NOMO-1 treated with dmso at 0.1 percent for 144 hours (cell line): ENCODE measurements at regions not wholly inside any gene's neighbourhood (a gene's known extent, or its start where the extent isn't known, plus 50 kb on each side); places are given as distances from the start of the nearest gene placed in this dataset.
A peak's percentile ranks its signal among the peaks of the same experiment; 100 is the strongest.

ENCODE experiments used
- DNase-seq: peaks from one replicate; lab custom pipeline; 2025; ENCODE audit not compliant: unreplicated experiment; lab: John Stamatoyannopoulos, UW

DNA sequence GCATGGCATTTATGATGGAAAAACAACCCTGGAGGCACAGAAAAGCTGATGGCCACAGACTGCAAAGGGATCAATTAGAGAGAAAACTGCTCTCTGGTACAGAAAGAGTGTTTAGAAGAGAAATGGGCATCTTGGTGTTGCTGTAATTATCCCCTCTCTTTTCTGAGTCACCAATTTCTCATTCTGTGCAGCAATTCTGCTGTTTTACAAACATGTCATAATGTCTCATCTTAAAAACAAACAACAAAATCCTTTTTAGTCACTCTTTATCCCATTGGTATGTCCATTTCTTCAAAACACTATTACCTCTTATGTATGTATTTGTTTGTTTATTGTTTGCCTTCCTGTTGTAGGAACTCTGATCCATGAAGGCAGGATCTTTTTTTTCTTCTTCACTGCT, 73.9 kb upstream of the HK2 start:
- DNase-seq: no peak

DNA sequence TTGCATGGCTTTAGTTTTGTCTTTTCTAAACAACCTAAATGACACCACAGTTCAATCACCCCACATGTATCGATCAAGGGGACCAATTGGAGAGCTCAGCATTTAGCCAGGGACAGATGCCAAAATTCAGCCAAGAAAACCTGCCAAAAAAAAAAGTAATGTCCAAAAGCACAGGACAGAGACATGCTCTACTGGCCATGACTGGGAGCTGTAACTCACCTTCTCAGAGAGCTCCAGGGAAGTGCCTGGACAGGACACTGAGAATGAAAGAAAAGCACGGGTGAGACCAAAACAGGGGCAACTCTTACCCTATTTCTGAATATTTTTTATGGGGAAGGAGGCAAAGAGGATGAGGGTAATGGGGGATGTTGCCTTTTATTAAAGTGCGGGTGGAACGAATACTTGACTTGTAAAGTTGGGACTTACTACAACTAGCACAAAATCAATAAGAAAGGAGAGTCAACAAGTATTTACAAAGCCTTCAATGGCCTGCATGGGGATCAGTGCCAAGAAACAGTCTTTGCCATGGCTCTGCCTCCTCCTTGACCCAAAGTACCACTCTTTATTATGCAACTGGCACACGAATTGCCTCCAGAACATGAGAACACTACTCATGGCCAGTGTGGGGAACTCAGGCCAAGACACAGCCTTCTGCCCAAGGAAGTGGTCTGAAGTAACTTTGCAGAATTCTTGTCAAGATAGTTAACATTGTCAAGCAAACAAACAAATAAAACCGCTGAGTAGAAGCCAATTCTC, 72.9 kb upstream of the HK2 start:
- no peak for DNase-seq

DNA sequence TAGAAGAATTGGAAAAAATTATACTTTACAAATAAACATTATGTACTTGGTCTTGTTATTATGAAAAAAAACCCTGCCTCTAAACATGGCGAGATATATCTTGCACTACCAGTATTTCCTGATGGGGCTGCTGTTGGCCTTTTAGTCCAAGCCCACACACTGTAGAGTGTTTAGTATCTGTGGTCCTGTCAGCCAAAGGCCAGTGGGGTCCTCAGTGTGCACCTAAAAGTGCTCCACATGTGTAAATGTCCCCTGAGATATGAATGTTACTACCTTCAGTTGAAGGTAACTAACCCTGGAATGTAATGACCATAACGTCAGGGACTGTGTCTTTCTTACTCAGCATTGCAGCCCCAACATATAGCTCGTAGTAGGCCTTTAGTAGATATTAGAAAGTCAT, 71.1 kb upstream of the HK2 start:
- no peak for DNase-seq

DNA sequence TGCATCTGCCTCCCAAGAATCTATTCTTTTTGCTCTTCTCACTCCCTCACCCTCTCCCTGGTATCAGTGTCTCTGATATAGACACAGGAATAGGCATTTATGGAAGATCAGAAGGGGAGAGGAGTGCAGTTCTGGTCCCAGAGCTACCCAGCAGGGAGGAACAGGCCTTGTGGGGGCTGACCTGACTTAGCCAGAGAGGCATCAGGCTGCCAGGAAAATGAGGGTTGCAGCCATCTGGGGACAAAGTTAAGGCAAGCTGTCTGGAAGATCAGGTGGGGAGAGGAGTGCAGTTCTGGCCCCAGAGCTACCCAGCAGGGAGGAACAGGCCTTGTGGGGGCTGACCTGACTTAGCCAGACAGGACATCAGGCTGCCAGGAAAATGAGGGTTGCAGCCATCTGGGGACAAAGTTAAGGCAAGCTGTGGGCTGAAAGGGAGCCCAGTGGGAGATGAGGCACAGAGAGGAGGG, 69.9 kb upstream of the HK2 start:
- DNase-seq: no peak

DNA sequence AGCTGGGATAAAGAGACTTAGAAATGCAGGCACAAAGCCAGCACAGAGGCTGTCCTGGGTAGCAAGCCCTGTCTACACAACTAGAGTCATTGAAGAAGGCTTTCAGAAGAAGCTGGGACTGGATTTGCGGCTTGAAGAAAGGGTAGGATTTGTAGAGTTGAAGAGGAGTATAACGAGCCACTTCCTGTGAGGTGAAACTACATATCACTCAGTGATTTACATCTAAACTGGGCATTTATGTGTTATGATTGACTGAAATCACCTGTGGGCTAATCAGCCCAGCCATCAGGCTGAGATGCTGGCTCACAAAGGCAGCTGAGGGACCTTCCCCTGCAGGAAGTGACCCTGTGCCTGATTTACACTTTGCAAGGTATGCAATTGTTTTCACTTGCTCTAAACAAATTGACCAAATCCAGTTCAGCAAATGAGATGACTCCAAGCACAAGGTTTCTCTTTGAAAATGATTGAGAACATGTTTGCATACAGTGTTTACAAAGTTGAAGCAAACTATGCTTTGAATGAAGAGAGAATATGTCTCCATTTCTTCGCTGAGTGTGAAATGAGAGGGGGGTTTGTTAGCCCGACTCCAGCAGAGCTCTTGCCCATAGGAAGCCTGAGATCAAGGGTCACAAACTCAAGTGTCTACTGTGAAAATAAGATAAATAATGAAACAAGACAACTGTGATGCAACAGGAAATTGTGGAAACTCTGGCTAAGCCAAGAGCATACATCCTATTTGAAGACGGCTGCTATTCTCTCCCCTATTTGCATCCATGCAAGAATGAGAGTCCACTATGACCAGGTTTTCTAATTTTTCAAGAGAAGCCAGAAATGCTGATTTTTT, 69.3 kb upstream of the HK2 start:
- peak; percentile 46 for DNase-seq

DNA sequence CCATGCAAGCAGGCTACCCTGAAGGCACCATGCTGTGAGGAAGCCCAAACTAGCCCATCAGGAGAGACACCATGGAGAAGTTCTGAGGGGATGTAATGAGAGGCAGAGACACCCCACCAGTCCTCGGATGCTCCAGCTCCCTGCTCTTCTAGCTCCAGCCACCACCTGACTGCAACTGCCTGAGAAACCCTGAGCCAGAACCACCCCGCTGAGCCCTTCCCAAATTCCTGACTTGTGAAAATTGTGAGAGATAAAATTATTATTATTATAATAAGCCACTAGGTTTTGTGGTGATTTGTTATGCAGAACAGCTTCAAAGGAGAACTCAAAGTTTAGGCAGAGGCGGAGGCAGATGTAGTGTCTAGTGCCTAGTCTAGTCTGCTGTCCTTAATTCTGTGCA, 67.1 kb upstream of the HK2 start:
- no peak for DNase-seq

DNA sequence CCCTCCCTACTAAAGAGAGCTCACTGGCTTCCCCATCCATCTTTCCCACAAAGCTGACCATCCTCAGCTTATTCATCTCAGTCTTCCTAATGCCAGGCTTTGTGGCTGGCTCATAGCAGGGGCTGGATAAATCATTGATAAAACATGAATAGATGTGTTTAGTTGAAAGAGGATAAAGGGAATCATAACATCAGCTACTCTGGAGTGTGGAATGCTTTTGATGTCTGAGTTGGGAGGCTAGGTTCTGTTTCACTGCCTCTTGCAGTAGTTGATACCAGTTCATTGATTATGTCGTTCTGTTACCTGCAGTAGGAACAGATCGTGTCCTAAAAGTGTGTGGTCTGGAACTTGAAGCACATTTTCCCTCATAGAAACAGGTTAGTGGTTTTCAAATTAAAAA, 66.3 kb upstream of the HK2 start:
- no peak for DNase-seq

DNA sequence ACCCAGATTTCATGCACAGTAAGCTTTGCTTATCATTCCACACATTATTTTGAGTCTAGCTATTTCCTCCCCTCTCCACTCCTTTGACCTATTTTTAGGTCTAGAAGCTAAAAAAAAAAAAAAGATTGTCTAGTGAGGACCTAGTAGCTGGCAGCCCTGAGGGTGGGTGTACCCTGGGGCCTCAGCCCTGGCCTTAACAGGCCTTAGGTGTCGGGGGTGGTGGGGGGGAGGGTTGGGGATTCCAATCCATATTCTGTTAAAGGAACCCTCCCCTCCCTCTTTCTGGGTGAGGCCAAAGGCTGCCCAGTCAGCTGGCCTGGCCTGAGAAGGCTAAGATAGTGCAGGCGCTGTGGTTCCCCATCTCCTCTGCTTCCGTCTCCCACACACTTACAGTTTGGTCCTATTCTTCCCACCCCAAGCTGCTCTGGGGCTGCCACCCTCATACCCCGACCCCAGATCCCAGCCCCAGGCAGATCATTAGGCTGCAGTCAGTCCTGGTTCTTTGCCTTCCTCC, 65.5 kb upstream of the HK2 start:
- no peak for DNase-seq

DNA sequence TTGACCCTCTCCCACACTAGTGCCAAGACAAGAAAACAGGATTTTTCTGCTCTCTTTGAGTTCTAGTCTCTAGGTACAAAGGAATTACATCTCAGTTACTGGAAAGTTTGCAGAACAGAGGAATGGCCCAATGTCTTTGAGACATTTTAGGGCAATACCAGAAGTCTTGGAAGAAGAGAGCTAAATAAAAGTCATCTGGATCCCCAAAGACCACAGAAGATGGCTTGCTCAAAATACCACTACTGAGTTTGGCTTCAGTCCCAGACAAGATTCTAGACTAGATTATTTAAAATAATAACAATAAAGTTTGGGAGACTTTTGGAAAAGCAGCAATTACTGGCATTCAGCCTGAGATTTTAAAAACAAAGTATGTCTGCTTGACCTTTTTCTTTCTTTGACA, 61.9 kb upstream of the HK2 start:
- DNase-seq: no peak

DNA sequence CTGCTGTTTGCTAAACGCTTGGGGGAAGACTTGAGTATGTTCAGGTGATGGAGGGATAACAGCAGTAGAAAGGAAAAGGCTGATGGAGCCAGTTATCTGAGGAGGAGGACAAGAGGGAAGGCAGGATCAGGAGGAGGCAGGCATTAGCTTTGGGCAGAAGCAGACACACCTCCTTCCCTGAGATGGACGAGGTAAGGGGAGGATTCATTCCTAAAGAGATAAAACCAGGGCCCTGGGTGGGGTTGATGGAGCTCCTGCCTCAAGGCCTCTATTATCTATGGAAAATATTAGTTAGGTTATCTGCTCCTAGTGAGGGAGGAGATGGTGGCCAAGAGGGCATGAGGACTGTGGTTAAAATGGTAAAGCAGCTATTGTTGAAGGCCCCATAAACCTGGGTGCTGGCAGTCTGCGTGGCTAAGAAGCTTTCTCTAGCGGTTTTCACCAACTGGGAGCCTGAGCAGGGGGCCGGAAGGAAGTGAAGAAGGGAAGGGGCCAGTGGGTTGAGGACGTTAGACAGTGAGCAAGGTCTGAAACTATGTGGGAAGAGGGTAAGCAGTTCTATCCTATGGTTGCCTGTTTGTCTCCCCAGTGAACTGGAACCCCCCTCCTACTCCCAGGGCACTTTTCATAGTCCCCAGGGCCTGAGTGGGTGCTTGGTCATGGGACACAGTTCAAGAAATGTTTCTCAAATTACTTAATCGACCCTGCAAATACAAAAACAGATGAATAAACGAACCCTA, 56.6 kb upstream of the HK2 start:
- DNase-seq: no peak

DNA sequence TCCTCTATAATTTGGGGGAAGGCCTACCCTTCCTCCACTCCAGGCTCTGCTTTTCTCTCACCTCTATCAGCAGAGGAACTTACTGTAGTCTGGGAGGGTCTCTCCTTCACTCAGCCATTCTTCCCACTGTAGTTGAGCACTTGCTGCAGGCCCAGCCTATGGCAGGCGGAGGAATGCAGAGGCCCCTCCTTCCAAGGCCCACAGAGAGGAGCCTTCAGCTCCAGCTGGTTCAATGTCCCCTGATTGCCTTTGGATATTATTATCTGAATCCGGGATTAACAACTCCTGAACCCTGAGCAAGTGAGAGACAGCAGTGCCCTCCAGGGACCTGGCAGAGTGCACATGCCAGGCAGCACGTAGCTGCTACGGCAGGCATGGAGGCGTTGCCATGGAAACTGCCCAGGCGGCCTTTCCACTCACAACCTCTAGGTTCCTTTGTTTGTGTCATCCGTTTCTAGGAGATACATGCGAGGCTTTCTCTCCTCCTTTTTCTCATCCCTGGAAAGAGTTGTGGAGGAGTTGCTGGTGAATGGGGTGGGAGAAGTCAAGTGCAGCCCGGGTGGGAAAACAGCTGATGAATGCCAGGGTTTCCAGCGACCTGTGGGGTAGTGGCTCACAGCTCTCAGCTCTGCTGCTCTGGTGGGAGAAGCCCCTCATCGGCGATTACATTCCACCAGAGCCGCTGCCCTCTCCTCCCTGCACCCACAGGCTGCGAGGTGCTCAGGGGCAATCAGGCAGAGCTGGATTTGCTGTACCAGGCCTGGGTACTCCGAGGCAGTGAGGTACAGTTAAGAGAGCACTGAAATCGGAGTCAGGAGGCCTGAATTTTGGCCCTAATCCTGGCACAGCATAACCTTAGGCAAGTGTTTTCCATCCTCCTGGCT, 55.3 kb upstream of the HK2 start:
- DNase-seq: no peak

DNA sequence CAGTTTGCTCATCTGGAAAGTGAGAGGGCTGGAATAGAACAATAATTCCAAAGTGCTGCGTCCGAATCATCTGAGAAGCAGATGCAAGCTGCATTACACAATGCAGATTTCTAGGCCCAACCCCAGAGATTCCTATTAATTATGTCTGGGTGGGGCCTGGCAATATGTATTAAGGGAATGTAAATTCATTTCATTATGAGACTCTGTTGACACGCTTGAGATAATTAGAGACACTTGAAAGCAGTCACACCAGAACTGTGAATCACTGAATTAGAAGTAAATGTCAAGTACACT, 54.7 kb upstream of the HK2 start:
- DNase-seq: no peak

DNA sequence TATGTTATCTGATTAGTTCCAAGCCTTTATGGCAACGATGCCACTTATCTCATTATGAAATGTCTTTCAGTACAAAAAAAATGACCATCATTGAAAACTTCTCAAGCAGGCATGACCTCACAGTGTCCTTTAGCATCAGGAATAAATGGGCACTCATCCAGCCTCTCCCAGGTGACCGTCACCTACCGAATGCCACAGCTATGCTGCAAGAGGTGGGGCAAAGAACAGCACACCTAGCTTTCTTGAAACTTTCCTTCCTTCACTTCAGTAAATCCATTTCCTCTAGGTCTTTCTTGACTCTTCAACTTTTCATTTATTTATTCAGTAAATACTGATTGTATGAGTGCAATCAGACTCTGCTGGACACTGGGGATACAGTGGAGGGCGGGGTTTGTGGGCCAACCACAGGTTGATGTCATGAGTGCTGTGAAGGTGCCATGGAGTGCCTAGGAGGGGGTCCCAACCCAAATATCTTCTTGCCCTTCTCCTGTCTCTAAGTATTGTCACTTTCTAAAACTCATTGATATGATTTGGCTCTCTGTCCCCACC, 54.3 kb upstream of the HK2 start:
- DNase-seq: no peak
